NCI-H82 treated with DMSO at 0.1 percent for 48 hours (cell line): ENCODE measurements at regions not wholly inside any gene's neighbourhood (a gene's known extent, or its start where the extent isn't known, plus 50 kb on each side); places are given as distances from the start of the nearest gene placed in this dataset.
"Not testable (repeated sequence)": the region's sequence is repeated elsewhere in the genome, so short reads cannot be mapped to it uniquely, and the experiment has no call there.

Experiments used
- DNase-seq: peaks from one replicate; lab custom pipeline; 2025; ENCODE audit not compliant: unreplicated experiment; lab: John Stamatoyannopoulos, UW

DNA sequence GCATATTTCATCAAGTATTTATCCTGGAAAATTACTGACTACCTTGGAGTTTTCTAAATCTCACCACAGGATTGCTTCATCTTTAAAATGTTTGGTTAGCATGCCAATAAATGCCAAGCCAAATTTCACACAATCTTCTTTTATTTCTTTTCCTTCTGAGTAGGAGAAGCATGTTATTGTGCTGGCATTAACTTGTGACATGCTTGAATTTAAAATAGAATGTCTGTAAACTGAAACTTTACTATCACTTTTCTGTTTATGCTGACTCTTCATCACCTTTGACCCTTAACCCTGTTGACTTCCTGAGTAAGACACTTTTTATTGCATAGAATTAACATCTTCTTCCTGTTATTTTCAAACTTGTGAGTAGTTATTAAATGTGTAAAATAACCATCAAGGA, 56.2 kb upstream of the LRRTM4 start:
- no peak for DNase-seq

DNA sequence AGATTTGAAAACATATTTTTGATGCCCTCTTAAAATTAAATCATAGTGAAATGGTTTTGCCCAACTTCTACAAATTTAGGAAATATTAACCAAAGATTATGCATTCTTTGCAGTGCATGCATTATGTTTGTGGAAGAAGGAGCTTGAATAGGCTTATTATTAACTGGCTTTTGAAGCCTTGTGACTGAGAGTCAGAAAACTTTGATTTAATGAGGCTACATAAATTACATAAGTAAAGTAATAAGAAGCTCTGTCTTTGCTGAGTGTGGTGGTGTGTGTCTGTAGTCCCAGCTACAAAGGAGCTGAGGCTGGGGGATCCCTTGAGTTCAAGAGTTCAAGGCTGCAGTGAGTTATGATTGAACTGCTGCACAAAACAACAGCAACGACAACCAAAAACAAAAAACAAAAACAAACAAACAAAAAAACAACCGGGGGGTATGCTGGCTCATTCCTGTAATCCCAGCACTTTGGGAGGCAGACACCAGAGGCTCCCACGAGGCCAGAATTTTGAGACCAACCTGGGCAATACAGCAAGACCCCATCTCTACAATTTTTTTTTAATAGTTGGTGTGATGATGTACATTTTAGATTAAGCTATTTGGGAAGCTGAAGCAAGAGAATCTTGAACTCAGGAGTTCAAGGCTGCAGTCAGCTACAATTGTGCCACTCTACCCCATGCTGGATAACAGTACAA, 57.0 kb upstream of the LRRTM4 start:
- no peak for DNase-seq

DNA sequence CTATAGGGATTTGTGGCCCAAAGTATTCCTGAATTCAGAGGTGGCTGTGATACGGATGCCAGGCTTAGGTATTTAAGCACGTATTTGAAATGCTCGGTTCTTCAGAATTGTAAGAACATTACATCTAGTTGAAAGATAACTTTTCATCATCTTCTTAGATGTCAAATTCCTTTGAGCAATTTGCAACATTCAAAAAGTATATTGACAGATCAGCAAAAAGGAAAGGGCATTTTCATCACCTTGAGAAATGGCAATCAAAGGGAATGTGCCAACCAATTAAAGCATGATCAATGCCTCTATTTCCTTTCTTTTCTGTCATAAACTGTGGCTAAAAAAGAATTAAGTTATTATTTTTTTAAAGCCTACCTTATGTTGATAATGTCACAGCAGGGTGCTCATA, 66.3 kb upstream of the LRRTM4 start:
- DNase-seq, result no peak

DNA sequence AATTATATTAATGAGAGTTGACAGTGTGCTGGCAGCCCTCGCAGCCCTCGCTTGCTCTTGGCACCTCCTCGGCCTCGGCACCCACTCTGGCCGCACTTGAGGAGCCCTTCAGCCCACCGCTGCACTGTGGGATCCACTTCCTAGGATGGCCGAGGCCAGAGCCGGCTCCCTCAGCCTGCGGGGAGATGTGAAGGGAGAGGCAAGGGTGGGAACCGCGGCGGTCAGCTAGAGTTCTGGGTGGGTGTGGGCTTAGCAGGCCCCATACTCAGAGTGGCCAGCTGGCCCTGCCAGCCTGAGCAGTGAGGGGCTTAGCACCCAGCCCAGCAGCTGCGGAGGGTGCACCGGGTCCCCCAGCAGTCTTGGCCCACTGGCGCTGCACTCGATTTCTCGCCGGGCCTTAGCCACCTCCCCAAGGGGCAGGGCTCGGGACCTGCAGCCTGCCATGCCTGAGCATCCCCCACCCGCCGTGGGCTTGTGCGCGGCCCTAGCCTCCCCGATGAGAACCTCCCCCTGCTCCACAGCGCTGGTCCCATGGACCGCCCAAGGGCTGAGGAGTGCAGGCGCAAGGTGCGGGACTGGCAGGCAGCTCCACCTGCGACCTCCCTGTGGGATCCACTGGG, 68.2 kb upstream of the LRRTM4 start:
- DNase-seq, result no peak

DNA sequence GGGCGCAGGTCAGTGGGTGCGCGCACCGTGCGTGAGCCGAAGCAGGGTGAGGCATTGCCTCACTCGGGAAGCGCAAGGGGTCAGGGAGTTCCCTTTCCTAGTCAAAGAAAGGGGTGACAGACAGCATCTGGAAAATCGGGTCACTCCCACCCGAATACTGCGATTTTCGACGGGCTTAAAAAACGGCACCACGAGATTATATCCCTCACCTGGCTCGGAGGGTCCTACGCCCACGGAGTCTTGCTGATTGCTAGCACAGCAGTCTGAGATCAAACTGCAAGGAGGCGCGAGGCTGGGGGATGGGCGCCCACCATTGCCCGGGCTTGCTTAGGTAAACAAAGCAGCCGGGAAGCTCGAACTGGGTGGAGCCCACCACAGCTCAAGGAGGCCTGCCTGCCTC, 70.8 kb upstream of the LRRTM4 start:
- not testable (repeated sequence) for DNase-seq

DNA sequence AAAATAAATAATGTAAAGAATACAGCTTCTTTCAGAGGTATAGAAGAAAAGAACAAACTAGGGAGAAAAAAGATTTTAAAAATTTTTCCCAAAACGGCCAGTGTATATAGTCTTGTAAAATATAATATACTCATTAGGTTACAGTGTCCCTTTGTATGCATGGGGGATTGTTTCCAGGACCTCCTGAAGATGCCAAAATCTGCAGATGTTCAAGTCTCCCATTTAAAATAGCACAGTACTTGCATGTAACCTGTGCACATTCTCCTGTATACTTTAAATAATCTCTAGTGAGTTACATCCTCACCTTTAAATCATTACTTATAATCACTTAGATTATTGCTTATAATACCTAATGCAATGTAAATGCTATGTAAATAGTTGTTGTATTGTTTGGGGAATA, 80.6 kb upstream of the LRRTM4 start:
- DNase-seq, result no peak

DNA sequence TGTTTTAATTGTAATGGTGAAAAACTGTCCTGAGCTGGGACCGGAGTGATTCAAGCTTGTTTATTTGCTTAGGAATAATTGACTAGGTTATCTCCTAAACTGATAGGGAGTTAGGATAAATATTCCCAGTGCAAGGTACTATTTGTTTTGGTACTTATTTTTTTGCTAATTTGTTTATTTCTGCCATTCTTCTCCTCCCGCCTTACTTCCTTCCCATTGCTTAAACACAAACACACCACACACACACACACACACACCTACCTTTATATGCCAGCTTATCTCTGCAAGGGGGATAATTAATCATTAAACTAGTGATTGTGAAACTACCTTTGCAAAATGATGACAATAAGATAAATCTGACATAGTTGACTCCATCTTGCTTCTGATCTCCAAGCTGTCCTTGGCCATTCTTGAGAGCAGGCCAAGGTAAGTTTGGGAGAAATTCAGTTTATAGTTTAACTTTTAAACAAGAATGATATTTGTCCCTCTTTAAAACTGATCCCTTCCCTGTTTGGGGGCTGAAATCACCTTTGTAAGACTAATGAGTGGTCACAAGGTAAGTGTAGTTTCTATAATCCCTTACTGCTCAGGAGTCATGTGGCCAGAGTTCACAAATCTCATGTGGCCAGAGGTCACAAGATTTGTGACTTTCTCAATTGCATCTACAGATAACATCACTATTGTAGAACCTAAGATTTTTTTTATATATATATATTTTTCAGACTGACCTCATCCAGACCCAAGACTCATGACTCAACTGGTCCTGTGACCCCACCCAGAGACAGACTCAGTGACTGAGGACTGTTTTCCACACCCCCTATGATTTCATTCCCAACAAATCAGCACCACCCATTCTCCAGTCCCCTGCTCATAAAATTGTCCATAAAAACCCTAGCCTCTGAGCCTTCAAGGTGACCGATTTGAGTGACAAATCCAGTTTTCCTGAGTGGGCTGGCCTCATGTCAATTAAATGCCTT, 83.1 kb upstream of the LRRTM4 start:
- DNase-seq, result no peak

DNA sequence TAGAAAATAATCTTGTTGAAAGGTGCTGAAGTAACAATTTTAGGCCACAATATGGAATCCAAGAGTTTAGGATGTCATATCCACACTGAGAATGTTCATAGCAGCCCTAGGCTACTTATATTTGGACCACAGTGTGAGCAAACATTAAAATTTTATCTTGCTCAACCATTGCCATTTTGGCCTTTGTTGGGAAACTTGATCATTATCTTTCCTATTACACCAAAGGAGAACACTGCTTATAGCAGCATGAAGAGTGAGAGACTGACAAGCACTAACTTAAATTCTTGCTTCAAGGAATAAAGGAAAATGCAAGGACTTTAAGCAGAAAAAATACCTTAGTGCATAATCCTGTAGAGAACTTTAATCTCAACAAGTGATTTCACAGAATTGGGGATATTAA, 86.3 kb upstream of the LRRTM4 start:
- no peak for DNase-seq

DNA sequence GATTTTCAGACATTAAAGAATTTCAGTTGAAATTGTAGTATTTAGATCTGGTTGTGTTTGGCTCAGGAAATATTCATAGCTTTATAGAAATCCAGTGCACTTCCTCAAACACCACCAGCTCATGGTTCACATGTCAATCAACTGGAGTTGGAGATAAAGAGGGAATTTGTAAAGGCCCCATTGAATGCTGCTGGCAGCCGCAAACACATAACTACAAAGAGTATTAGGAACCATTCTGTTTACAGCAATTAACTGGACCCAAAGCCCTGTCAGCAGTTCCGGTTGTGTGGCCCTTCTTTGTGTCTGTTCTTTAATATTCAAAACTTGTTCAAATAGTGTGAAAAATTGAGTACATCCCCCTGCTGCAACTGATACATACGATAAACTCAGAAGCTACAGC, 107.4 kb upstream of the LRRTM4 start:
- no peak for DNase-seq

DNA sequence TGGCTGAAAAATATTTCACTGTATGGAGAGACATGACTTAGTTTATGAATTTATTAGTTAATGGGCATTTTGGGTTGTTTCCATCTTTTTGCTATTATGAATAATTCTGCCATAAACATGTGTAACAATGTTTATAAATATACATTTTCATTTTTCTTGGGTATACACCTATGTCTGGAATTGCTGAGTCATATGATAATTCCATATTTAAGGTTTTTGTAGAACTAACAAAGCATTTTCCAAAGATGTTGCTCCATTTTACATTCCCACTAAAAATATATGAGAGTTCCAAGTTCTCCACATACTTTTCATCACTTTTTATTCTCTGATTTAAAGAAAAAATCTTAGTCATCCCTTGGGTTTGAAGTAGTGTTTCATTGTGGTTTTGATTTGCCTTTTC, 108.8 kb upstream of the LRRTM4 start:
- no peak for DNase-seq

DNA sequence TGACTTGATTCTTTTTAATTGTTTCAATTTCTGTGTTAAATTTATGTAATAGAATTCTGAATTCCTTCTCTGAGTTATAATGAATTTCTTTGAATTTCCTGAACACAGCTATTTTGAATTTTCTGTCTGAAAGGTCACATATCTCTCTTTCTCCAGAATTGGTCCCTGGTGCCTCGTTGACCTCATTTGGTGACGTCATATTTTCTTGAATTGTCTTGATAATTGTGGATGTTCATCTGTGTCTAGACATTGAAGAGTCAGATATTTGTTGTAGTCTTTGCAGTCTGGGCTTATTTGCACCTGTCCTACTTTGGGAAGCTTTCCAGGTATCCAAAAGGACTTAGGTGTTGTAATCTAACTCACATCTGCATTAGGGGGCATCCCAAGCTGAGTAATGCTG, 111.4 kb upstream of the LRRTM4 start:
- DNase-seq, result no peak

DNA sequence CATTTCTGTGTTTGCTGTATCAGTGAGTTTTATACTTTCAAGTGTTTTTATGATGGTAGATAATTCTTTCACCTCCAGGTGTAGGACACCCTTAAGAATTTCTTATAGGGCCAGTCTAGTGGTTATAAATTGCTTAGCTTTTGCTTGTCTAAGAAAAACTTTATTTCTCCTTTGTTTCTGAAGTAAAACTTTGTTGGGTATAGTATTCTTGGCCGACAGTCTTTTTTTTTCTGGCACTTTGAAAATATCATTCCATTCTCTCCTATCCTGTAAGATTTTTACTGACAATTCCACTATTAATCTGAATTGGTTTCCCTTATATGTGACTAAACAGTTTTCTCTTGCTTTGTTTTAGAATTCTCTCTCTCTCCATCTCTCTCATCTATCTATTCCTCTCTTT, 118.7 kb upstream of the LRRTM4 start:
- DNase-seq, result no peak

DNA sequence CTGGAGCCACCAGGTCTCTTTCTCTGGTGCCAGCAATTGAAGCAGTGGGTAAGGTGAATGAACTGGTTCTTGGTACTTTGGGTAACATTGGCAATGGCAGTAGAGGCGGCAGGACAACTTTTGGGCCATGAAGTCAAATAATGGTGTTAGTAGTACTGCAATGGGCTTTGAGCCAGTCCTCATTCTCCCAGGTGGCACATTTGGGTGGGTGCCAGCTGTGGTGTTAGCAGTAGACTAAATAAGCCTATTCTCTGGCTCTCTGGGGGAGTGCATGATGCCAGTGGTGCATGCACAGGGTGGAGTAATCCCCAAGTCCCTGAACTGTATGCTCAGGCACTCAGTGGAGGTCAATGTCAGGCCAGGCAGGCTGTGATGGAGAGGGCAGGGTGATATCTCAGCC, 120.2 kb upstream of the LRRTM4 start:
- no peak for DNase-seq

DNA sequence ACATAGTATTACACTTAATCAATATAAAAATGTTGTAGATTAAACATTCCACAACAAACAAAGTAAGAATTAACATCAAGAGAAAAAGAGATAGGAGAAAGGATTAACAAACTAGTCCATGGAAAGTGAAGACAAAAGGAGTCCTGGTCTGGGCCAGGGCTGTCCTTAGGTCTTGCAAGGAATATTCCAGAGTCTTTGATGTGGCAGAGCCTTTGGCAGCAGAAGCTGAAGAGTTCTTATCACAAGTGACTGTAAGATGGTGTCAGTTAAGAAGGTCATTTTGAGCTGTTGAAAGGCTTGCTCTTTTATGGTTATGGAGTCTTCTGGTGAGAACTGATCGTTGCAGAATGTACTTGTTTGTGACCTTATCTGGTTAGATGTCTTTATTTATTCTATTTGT, 127.7 kb upstream of the LRRTM4 start:
- DNase-seq, result no peak

DNA sequence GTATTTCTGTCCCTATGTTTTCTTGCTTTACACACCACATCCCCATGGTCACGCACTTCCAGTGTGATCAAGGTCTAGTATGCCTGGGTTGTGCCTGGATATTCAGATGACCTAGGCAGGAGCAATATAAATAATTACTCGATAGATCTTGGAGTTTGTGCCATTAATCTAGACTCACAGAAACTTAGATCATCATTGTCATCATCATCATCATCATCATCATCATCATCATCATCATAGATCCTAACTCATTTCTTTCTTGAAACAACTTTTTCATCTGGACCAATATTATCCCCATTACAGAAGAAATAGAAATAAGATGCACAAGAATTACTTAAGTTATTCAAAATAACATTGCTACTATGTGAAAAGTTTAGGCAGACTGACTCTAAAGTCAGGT, 130.3 kb upstream of the LRRTM4 start:
- DNase-seq, result no peak

DNA sequence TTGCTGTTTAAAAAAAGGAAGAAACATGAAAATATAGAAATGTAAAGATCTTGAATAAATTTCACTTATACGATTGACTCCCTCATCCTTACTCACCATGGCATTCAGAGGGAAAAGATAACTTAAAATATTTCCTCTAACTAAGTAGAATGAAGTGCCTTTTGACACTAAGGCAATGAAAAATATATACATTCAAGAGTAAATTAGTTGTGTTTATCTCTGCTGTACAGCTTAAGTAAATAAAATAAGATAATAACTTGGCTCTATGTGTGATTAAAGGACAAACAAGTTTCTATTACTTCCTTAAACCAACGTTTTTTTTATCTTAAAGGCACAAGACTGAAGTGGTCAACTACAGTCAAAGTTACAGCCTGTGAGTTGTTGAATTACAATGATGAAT, 142.3 kb upstream of the LRRTM4 start:
- DNase-seq, result no peak

DNA sequence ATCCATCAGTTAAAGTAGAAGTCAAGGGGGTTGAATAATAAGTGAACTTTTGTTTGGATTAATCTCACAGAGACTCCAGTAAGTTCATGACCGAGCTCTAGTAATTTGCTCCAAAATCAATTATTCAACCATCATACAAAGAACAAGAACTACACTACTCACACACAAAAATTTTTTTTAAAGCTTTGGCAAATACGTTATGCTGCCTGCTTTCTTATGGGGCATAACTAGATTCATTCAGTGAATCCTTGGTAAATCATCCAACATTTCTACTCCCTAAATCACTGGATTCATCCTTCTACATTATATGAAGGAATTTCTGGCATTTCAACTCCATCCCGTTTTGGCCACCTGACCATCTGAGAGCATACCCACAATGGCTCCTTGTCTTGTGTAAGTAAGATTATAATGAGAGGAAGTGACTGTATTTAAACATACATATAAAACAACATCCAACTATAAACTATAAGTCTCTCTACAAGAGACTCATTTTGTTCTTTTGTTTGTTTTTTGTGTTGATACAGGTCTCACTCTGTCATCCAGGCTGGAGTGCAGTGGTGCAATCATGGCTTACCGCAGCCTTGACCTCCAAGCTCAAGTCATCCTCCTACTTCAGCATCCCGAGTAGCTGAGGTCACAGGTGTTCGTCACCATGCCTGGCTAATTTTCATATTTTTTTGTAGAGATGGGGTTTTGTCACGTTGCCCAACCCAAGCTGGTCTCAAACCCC, 144.2 kb upstream of the LRRTM4 start:
- no peak for DNase-seq

DNA sequence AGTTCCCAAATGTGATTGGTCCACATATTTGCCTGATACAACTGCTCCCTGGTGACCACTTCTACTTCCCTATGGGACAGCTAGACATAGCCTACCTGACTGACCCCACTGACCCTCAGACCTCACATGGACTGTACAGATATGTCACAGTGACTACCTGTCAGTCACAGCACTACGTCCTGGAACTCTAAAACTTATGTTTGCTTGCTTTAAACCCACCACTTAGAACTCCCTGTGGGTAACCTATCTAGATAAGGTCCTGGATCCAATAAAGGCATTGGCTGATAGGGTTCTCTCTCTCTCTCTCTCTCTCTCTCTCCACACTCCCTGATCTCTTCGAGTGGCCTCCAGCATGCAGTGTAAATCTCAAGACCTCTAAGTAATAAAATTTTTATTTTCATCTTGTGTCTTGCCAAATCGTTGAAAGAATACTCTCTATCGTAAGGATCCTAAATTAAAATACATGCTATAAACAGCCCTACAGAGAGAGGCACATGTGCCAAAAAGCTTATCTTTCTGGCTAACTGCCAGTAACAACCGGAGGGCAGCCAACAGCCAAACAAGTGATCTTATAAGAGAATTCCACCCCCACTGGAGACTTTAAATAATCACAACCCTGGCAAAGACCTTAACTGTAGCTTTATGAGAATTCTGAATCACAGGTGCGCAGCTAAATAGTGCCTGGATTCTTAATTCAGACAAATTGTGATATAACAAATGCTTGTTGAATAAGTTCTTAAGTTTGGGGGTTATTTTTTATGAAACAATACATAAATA, 162.6 kb upstream of the LRRTM4 start:
- DNase-seq, result not testable (repeated sequence)

DNA sequence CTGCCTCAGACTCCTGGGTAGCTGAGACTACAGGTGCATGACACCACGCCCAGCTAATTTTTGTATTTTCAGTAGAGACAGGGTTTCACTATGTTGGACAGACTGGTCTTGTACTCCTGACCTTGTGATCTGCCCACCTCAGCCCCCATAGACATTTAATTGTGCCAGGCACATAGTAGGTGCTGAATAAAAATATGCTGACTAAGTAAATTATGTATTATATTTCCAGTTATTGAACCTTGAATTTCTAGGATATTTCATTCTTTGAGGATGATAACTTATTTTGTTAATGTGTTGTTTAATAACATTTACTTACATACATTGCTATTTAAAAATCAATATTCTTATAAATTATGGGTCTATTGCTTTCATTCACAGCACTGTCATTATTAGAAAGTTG, 190.4 kb upstream of the LRRTM4 start:
- DNase-seq, result no peak

DNA sequence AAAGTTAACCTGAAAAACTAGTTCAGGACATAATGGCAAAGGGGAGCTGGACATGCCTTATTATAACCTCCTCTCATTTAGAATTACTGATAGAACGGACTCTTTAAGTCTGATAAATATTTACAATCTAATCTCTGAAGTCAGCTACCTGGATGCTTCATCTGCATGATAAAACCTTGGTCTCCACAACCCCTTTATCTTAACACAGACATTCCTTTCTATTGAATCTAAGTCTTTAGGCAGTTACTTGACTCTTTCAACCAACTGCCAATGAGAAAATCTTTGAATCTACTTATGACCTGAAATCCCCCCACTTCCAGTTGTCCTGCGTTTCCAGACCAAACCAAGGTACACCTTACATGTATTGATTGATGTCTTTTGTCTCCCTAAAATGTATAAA, 191.2 kb upstream of the LRRTM4 start:
- DNase-seq, result no peak

DNA sequence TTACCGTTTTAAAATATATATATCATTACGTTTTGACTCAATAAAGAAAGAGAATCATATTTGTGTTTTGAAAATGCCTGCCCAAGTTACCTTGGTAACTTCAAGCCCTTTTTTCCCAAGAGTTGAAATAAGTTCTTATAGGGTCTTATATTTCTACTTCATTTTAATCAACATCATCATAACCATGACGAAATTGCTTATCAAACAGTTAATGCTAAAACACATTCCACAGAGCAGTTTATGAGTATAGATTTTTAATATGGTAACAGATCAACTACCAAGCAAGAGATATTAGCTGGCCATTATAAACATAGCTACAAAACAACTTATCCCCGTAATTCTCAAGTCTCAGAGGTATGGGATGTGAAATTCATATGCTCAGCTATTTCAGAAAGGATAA, 197.9 kb upstream of the LRRTM4 start:
- DNase-seq, result no peak
